ENCODE measurements at regions not wholly inside any gene's neighbourhood (a gene's known extent, or its start where the extent isn't known, plus 50 kb on each side); places are given as distances from the start of the nearest gene placed in this dataset.

DNA sequence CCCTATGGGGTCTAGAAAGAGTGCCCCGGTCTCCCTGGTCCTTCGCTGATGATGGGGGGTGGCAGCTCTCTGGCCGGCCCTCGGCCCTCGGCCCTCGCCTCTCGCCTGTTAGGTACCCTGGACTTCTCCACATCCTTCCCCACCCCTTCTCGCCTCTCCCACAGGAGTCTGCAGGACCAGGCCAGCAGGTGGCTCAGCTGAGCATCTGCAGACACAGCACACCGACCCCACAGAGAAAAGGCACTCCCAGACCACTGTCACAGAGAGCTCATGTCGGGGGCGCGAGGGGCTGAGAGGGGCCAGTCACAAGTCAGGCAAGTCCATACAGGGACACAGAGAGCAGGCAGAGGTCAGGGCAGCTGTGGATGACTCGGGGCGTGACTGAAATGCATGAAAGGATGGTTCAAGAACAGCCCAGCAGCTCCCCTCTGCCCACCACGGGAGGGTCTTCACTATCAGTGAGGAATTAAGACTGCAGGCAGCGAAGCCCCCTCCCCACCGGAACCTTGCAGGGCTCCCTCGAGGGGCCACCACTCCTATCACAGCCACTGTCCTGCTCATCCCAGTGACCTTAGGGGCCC is 181.7 kb upstream of the NSMCE3 start:
- no peak for DNase-seq

DNA sequence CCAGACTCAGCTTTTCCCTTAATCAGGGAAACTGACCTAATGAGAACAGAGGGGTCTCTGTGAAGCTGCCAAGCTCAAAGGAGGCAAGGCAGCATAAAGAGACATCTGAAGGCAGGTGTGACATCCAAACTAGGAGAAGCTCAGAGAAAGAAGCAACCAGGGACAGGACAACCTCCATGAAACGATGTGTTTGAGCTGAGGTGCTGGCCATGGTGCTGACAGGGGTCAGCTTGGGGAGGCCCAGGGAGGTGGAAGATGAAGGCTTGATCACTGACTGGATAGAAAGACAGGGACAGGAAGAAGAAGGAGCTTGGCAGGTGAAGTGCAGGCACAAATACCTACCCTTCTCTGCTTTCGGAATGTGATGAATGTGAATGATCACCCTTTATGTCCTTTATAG is 179.5 kb upstream of the NSMCE3 start:
- no peak for DNase-seq

DNA sequence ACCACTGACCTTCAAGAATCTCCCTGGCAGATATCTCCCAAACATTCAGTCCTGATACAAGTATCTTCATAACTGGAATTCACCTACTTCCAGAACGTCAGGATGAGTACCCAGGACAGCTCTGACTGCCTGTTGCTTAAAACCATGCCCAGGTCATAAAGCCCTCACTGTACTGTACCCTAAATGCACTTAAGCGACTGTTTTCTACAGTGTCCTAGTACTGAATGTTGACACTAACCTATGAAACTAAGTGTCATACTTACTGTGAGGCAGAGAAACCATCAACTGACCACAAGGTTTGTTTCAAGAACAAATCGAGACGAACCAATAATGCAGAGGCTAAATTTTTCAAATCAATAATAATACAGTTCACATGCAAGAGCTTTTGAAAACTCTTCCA is 178.7 kb upstream of the NSMCE3 start:
- DNase-seq: no peak

DNA sequence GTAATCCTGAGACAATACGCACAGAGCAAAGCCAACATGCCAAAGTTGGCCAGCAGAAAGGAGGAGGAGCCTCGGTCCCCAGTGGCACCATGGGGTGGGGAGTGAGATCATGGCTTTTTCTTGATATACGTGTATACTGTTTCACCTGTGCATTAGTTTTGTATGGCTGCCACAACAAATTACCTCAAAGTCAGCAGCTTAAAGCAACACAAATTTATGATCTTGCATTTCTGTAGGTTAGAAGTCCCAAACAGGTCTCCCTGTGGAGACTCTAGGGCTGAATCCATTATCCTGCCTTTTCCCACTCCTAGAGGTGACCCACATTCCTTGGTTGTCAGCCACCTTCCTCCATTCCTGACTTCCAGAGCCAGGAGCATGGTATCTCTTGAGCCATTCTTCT is 176.9 kb upstream of the NSMCE3 start:
- no peak for DNase-seq

DNA sequence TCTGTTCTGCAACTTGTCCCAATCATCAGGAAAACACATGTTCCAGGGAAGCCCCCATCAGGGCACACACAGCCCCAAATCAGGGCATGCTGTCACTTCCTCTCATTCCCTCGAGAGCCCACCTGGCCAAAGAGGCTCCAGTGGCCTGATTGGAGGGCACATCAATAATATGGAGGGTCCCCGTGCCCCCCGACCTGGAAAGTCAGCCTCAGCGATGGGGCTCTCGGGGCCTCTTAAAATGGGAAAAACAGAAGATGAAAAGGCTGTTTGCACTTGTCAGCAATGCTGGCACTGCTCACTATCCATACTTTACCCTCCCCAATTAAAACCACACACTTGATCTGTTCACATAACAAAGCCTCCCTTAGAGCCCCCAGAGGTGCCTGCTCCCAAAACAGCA is 172.9 kb upstream of the NSMCE3 start:
- DNase-seq: no peak

DNA sequence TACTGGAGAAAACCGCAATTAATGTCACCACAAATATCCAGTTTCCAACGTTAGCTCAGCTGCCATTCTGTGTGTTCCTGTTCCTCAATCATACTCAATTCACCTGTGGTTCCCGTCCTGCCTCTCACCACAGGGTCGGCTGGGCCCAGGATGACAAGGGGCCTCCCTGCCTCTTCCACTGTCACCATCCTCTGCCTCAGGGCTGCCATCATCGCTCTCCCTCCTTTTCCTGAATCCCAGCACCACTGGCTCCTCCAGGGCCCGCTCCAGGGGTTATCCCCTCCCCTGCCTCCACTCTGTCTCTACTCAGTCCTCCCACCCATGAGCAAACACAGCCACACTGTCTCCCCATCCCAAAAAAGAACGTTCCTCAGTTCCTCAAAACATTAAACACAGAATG is 170.9 kb upstream of the NSMCE3 start:
- DNase-seq: no peak

DNA sequence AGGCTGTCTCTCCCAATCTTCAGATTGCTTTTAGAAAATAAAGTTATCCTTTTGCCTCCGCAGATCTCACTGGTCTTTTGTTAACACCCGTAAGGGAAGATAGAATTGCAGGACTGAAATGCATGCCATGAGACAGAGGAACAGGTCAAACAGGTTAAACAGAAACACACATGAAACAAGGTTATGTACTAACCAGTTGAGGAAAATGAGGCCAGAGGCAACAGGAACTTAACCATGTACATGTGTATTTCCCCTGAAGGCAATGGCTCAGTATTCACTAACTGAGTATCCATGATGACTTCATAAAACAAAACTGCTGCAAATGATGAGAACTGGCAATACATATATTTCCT is 169.1 kb upstream of the NSMCE3 start:
- no peak for DNase-seq

DNA sequence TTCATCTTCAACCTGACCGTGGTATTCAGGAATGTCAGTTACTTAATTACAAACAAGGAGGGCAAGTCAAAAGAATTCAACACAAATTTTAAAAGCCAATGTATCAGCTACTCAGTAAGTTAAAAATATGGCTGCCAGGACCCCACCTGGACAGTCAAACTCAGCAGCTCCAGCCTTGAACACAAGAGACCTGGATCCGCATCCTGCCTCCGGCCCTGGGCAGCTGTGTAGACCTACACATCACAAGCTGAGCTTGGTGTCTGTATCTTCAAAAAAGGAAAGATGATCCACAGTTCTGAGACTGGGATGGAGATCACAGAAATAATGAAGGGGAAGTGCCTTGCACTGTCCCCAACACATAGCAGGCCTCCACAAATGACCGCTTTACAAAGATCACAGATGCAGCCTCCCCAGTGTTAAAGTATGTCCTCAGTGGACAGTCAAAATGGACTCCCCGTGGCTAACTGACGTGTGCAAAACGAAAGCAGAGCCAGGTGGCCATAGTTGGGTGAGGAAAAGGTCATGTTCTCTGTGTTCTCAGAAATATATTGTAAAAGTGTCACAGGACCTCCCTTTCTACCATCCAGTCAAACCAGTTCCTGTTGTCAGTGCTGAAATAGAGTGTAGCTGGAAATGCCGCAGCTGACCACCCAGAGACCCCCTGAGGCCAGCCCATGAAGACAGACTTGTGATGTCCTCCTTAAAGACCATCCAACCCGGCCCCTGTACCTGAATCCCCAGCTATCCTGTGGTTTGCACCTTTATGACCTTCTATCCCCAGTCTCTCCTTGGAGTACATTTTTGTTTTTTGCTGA is 168.5 kb upstream of the NSMCE3 start:
- DNase-seq: no peak

DNA sequence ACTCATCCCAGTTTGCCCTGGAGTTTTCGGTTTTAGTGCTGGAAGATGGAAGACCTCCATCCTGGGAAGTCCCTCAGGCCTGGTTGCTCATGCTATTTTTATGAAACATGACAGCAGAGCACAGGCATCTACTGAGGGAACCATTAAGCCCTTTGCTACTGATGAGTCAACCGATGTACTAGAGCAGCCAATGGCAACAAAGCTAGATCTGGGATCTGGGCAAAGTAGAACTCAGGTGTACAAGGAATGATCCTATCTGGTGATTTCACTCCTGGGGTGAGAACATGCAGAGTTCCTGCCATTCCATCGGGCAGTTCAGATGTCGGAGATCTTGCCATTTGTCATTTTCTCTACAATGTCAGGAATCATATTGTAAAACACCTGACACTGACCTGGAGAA is 166.2 kb upstream of the NSMCE3 start:
- DNase-seq: no peak

DNA sequence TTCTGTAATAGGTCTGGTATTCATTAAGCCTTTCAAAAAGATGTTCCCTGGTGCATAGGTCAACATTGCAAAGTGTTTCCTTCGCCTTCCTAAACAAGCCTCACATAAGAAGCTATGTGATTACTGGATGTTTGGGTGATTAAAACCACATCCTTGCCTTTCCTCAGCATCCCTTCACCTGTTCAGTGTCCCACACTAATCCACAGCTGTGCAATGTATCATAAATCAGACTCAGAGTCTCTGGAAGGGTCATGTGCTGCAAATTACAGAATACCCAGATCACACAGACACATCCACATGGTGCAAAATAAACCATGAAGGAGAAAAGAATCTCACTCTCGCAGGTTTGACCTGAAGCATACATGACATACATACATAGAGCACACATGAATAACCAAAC is 164.7 kb upstream of the NSMCE3 start:
- DNase-seq: no peak

DNA sequence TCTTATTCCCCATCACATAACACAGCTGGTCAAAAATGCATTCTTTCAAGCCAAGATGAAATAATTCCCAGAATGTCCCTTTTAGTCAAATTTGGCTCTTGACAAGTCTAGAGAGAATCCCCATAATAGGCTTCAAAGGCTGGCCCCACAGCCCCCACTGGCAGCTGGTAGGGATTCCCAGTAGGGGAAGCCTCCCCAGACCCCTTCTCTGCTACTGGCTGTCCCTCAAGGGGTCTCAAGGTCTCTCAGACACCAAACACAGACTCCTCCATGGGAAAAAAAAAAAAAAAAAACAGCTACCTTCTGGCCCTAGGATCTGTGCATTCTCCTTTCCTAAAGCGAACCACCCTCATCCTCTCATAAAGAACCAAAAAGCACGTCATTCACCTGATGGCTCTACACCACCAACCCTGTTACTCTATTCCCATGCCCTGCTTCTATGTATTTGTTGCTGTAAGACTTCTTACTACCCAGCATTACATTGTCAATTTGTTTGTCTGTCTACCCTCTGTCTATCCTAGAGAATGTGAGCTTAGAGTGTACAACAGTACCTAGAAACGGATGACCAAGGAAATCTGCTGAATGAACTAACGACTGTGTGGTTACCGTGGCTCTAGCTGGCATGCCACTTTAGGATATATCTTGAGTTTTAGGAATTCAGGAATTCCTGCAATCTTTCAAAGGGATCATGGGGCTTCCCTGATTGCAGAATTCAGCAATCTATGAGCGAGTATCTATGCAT is 164.1 kb upstream of the NSMCE3 start:
- no peak for DNase-seq

DNA sequence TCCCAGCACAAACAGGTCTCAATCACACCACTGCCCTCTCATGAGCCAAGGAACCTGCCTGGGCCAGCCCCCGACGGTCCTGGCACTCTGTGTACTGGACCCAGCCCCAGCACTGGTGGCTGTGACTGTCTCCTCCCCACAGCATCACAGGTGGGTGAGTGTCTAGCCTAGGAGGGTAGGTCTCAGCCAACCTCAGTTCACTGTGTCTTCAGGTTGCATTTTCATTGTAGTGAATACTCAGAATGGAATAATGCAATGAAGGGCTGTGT is 163.4 kb upstream of the NSMCE3 start:
- DNase-seq: no peak

DNA sequence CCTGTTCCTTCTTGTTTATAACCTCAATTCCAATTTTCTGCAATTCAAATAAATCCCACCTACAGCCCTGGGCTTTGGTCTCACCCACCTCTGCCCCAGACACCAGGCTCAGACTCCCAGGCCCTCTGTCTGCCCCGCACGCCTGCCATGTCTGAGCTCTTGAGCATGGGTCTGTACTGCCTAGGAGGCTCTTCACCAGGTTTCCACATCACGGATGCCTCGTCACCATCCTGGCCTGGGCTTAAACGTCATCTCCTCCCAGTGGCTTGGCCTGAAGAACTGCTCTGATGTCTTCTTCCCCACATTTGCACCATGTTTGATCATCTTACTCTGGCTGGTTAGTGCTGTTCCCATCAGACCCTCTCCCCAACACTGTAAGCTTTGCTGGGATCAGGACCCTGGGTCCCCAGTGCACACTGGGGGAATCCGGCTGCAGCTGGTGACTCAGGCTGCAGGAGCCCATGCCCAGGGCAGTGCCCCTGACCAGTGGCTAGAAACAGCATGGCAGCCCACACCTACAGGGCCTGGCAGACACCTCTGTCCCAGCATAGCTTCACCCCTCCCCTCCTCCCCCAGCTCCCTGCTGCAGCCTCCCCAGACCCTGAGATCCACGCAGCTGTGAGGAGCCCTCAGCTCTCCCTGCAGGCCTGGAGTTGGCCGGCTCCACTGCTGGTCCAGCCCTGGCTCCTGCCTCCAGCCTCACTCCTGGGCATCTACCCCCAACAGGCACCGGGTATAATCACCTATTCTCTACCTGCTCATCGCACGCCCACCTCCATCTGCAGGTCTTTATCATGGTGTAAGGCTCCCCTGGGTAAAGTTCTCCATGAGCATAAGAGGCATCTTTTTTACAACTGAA is 162.8 kb upstream of the NSMCE3 start:
- no peak for DNase-seq

DNA sequence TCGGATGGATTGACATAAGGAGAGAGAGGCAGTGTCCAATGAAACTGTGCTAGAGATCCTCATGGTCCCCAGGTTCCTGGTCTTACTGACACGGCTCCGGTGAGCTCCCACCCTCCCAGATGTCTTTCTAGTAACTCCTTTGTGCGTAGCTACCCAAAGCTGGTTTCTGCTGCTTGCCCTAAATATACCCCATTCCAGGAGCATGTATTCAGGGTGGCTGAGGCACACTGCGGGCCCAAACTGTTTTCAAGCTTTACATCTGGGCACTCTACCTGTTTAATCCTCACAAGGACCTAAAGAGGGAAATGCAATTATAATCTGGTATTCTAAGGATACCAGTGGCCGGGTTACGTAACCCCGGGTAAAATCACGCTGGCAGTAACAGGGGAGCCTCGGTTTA is 161.2 kb upstream of the NSMCE3 start:
- no peak for DNase-seq

DNA sequence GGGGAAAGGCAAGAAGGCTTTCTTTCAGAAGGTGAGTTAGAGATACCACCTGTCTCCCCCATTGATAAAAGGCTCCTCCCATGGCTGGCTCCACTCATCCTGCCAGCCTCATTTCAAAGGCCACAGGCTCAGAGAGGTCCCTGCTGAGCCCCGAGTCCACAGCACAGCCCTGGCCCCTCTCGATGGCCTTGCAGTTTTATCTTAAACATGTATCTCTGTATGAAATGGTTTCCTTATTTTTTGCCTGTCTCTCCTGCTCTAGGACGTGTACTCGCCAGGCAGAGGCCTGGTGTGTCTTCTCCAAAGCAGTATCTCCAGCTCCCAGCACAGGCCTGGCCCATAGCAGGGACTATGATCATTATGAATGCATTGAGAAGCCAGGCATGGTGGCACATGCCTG is 160.5 kb upstream of the NSMCE3 start:
- no peak for DNase-seq

DNA sequence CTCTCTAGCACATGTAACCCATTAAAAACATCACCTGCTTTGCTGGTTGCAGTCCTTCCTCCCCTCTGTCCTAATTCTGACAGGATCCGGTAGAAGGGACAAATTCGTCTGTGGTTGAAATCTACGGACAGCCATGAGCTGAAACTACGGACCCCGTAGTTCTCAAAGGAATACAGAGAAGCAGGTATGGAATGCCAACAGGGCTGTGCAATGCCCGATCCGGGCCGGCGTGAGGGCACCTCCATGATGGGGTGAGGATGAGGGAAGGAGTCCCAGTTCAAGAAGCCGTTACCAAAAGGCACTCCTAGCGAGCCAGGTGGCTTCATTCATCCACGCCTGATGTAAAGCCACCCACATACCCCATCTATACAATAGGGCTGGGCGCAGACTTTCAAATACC is 160.0 kb upstream of the NSMCE3 start:
- DNase-seq: no peak

DNA sequence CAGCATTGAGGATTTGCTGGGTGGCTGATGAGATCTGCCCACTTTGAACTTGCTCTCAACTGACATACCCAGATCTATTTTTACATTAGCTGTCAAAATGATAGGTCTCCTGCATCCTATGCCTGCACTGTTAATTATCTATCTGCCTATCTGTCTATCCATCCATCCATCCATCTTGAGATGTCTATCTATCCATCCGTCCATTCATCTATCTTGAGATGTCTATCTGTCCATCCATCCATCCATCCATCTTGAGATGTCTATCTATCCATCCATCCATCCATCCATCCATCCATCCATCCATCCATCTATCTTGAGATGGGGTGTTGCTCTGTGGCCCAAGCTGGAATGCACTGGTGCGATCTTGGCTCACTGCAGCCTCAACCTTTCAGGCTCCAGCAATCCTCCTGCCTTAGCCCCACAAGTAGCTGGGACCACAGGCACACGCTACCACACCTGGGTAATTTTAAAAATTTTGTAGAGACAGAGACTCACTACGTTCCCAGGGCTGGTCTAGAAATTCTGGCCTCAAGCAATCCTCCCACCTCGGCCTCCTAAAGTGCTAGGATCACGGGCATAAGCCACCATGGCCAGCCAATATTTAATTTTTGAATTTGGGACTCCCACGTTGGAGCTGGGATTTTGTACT is 159.4 kb upstream of the NSMCE3 start:
- no peak for DNase-seq

DNA sequence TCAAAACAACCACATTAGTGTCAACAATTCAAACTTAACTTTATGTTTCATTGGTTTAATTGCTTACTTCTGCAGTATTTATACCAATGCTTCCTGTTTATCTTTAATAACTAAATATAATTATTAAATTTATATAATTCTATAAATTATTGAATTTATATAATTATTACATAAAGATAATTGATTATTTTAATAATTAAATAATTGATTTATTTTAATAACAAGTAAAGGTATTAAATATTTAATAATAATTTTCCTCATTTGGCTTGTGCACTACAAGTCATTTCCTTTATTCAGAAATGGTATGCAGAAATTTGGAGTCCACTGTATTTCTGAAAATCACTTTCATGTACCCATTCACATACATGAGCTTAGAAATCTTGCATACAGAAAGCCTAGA is 156.2 kb upstream of the NSMCE3 start:
- DNase-seq: no peak

DNA sequence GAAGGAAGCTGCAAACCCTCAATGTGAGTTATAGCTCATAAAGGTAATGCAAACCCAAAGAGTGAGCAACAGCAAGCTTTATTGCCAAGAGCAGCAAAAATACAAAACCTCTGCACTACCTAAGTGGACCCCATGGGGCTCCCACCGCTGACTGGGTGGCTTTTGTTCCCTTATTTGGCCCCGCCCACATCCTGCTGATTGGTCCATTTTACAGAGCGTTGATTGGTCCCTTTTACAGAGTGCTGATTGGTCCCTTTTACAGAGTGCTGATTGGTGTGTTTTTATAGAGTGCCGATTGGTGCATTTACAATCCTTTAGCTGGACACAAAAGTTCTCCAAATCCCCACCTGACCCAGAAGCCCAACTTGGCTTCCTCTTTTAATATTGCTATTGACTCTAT is 154.5 kb upstream of the NSMCE3 start:
- no peak for DNase-seq

DNA sequence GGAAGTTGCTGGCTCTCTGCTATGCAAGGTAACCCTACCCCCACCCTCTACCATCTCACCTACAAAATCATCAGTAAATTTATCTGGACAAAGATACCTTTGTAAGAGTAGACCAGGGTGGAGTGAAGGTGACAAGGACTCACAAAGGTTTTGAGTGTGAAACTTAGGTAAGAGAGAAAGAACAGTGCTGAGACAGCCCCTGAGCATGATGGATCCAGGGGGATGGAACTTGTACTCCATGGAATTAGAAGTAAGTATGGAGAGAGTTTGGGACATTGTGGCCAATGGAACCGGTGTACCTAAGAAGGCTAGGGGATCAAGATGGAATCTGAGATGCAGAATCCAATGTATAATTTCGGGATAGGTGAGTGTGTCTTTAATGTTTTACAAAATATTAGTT is 153.0 kb upstream of the NSMCE3 start:
- no peak for DNase-seq

DNA sequence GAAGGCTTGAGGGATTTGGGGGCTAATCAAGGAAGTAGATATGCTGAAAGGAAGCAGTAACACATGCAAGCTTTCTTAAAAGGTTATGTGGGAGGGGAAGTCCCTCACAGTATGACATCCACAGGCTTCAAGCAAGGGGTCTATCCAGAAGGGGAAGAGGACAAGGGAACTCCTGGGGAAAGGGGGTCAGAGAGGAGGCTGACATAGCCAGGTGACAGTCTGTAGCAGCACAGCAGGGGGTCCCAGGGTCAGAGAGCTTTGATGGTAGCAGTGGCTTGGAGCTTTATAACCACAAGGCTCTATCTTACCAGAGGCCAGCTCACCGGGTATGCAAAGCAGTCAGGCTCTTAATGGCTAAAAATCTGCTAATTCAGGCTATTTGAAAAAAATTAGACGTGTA is 150.6 kb upstream of the NSMCE3 start:
- DNase-seq: no peak

DNA sequence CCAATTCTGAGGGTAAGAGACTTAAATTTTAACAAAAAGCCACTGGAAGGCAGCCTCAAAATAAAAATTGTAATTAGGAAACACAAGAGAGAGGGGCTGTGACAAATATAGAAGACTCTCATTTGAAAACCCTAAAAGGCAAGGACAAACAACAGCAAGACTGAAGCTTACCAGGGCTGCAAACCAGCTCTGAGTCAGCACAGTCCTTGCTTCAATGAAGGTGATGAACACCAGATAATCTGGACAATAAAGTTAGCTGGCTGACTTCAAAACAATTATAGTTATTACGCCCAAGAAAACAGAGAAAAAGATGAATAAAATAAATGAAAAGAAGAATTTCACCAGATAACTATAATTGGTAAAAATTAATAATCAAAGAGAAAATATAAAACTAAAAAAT is 149.3 kb upstream of the NSMCE3 start:
- DNase-seq: no peak

DNA sequence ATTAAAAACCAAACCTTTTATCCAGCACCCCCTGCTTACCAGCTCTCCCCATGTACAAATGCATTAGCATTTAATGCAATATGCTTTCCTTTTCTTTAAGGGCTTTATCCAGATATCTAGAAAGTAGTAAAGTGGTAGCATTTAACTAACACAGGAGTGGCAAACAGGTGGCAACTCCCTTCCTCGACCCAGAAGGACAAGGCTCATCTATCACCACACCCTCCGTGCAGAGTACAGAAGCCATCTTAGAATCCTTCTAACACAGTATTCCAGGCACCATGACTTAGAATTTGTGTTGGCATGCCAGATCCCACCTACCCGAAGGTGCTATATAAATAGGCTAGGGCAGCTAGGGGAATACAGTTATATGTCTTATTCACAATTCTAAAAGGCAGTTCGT is 148.6 kb upstream of the NSMCE3 start:
- no peak for DNase-seq

Data from NCI-H1105 treated with DMSO at 0.1 percent for 48 hours (cell line).